Anterior cingulate cortex (tissue), 58 donors: ENCODE measurements at regions not wholly inside any gene's neighbourhood (a gene's known extent, or its start where the extent isn't known, plus 50 kb on each side); places are given as distances from the start of the nearest gene placed in this dataset.
A peak's percentile ranks its signal among the peaks of the same experiment; 100 is the strongest.

Experiments used
- DNase-seq, 58 donors: peaks; one replicate each; lab custom pipeline; 2025; lab: John Stamatoyannopoulos, UW

DNA sequence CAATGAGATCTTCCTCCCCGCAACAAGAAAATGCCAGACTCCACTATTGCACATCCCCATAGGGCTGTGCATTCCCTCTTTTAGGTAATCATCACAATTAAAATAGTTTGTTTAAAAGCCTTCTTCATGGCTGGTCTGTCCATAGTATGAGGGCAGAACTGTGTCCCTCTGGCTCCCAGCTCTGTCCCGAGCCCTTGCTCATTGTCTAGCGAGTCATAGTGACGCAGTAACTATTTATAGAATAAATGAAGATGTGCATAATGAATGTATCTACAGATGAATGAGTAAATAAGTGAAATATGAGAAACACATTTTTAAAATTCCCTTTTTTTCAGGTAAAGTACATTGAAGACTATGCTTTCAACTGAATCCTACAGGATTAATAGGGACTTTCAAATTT is 128.4 kb upstream of the TMC3 start:
- DNase-seq = no peak

DNA sequence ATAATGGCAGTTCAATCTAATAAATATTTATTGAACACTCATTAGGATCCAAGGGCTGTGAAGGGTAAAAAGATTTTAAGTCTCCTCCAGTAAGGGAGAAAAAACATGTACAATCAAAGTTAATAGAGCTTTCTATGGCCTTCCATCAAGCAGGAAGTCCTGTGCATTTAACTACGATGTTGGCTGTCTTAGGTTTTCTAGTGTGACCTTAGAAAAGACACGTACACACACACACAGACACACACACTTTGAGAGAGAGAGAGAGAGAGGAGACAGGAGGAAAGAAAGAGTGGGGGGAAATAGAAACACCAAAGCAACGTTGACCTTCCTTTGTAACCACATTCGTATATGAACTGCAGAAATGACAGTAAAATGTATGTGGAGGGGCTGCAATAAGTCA is 126.1 kb upstream of the TMC3 start:
- no peak for DNase-seq

GRCh38 chr15:81498294-81498693 is 124.3 kb upstream of the TMC3 start:
- DNase-seq = no peak

- no peak for DNase-seq
Measured at GRCh38 chr15:81497238-81497637, 123.2 kb upstream of the TMC3 start.

- DNase-seq = no peak
Measured at GRCh38 chr15:81495780-81496467, 121.9 kb upstream of the TMC3 start.

GRCh38 chr15:81492969-81493645 is 119.1 kb upstream of the TMC3 start:
- no peak for DNase-seq

DNA sequence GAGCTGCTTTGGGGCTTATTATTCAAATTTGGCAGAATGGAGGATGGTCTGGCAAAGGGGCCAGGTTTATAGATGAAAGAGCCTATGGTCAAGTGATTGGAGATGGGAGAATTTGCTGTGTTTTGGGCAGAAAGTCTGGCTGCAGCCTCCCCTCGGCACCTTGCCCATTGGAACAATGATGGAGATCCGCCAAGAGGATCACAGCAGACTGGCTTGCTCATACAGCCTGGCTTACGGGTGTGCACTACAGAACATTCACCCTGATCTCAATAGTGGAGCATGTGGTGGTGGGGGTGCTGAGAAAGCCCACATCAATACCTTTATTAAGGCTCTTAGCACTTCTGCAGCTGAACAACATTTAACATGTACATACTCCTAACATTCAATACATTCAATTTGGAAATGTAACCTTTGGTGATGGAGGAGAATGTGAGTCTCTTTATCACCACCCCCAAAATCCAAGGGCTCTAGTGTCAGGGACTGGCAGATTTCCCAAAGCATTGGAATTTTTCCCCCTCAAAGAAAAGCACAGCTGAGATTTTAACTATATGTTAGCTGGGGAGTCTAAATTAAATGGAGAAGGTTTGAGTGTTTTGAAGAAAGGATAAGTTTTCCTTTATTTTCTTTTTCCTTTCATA is 118.4 kb upstream of the TMC3 start:
- peak in 20 of 58 donors; percentile 5 to 81 (median 10) for DNase-seq

GRCh38 chr15:81491414-81492096 is 117.5 kb upstream of the TMC3 start:
- DNase-seq = no peak

- no peak for DNase-seq
Measured at GRCh38 chr15:81485806-81486205, 111.8 kb upstream of the TMC3 start.

GRCh38 chr15:81484086-81484955 is 110.3 kb upstream of the TMC3 start:
- no peak for DNase-seq

DNA sequence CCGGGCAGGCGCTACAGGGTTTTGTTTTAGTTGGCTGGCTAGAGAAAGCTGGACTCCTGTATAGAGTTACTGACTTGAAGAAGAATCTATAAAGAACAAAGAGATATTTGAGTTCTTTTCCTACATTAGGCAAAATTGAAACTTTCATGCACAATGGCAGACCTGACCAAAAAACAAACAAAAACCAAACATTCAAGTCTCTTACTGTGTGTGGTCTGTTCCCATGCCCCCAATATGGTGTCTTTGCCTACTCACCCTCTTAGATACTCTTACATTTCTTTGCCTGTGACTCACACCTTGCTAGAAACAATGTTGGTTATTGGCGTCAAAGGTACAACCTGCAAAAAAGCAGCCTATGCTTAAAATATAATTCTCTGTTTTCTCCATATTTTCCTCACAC is 109.5 kb upstream of the TMC3 start:
- DNase-seq = no peak

GRCh38 chr15:81481346-81481745 is 107.3 kb upstream of the TMC3 start:
- DNase-seq = peak in 1 of 58 donors; percentile 13

DNA sequence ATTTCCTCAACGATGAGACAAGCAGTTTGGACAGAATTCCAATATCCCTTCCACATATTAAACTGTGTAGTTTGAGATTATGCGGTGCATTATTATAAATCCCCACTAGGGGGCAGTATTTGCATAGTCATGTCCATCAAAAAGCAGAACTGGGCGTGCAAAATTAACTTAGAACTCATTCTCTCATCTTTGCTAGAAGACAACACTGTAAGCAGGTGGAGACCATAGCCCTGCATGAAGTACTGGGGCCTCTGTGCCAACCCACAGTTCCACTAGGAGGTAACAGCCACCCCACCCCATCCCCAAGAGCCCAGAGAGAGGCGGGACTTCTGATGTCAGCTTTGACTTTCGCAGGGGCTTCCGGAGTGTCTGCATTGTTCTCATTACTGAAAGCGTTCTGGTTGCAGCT is 106.6 kb upstream of the TMC3 start:
- DNase-seq = peak in 17 of 58 donors; percentile 3 to 67 (median 13)

DNA sequence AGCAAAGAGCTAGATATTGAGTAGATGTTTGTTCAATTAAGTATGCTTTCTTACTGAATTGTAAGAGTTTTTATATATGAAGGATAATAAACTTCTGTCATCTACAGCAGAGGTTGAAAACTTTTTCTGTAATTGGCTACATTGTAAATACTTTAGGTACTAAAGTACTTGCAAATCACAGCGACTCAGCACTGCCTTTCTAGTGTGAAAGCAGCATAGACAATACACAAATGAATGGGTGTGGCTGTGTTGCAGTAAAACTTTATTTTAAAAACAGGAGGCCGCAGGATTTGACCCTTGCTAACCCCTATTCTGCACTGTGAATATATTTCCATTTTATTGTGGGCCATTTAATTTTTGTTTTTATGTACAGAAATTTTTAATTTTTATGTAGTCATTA is 104.3 kb upstream of the TMC3 start:
- no peak for DNase-seq

GRCh38 chr15:81475926-81476325 is 101.9 kb upstream of the TMC3 start:
- no peak for DNase-seq

- DNase-seq = no peak
Measured at GRCh38 chr15:81475471-81475870, 101.5 kb upstream of the TMC3 start.

DNA sequence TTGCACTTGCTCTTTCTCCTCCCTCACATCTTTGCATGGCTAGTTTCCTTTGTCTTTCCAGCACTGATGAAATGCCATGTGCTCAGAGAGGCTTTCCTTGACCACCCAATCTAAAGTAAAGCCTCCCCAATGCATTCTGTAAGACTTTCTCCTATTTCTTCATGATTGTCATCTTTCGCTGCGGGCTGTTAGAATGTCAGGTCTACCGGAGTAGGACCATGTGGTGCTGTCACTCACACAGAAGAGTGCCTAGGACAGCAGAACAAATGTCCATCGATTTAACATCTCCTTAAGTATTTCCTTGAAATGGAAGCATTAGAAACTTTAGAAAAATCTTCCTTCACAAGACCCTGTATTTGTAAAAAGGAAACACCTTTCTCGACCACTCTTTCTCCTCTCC is 99.9 kb upstream of the TMC3 start:
- DNase-seq = no peak

- DNase-seq = peak in 4 of 58 donors; percentile 10 to 57 (median 21)
Measured at GRCh38 chr15:81473177-81473576, 99.2 kb upstream of the TMC3 start.

GRCh38 chr15:81471151-81471550 is 97.1 kb upstream of the TMC3 start:
- DNase-seq = no peak

DNA sequence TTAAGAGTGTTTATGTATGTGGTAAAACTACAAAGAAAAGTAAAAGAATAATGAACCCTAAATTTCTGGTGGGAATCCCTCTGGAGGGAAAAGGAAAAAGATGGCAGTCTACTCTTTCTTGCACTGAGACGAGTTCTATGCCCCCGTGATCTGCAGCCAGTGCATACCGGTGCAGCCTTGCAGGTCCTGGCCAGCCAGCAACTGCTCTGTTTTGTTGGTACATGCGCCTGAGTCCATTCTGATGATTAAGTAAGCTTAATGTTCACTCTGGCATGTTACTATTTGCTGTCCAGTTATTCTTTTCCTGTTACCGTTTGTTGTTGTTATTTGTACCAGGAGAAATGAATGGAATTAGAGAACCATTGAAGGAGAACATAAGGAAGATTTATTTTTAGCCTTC is 95.1 kb upstream of the TMC3 start:
- no peak for DNase-seq
